Astrocyte (in vitro differentiated cells and primary cell): ENCODE measurements at regions not wholly inside any gene's neighbourhood (a gene's known extent, or its start where the extent isn't known, plus 50 kb on each side); places are given as distances from the start of the nearest gene placed in this dataset.

ENCODE experiments used
- DNase-seq: peaks from one replicate; pipeline ENCODE4 v3.0.0-alpha.2; 2010; ENCODE audit warnings: low read depth
- FAIRE-seq: peaks from 2 replicates; lab custom pipeline; 2011; peaks lifted over from hg19 to GRCh38; lab: Jason Lieb, UNC
- H2AFZ ChIP-seq: 2 replicates; pipeline ENCODE4 v1.6.0; 2012; ENCODE audit warnings: low read depth, low read length, inconsistent platforms
- H3K27ac ChIP-seq: 2 replicates; pipeline ENCODE4 v1.5.1; 2011; ENCODE audit warnings: low read depth, low read length, inconsistent platforms
- H3K27me3 ChIP-seq: 2 replicates; pipeline ENCODE4 v1.6.0; 2011; ENCODE audit warnings: low read length, inconsistent platforms; ENCODE audit not compliant: insufficient read depth
- H3K36me3 ChIP-seq: 2 replicates; pipeline ENCODE4 v1.5.1; 2011; ENCODE audit warnings: low read length, inconsistent platforms; ENCODE audit not compliant: insufficient read depth
- H3K4me1 ChIP-seq: 2 replicates; pipeline ENCODE4 v1.5.1; 2011; ENCODE audit warnings: low read length, inconsistent platforms; ENCODE audit not compliant: insufficient read depth
- H3K4me2 ChIP-seq: 2 replicates; pipeline ENCODE4 v1.6.0; 2012; ENCODE audit warnings: low read length, inconsistent platforms
- H3K4me3 ChIP-seq: 2 replicates; pipeline ENCODE4 v1.5.1; 2011; ENCODE audit warnings: low read depth, mild to moderate bottlenecking, low read length, inconsistent platforms; ENCODE audit not compliant: insufficient read depth
- H3K79me2 ChIP-seq: 2 replicates; pipeline ENCODE4 v1.6.0; 2012; ENCODE audit warnings: mild to moderate bottlenecking, low read length, inconsistent platforms; ENCODE audit not compliant: insufficient read depth
- H3K9ac ChIP-seq: 2 replicates; pipeline ENCODE4 v1.6.0; 2012; ENCODE audit warnings: mild to moderate bottlenecking, low read length, inconsistent platforms
- H3K9me3 ChIP-seq: 2 replicates; pipeline ENCODE4 v1.5.1; 2012; ENCODE audit warnings: low read depth, mild to moderate bottlenecking, low read length, inconsistent platforms; ENCODE audit not compliant: insufficient read depth
- H4K20me1 ChIP-seq: 2 replicates; pipeline ENCODE4 v1.6.0; 2012; ENCODE audit warnings: low read length, inconsistent platforms; ENCODE audit not compliant: insufficient read depth
- H3K27ac Mint-ChIP-seq: one replicate; pipeline ENCODE4 v1.8.0; 2021; ENCODE audit warnings: mild to moderate bottlenecking, mixed read lengths; ENCODE audit not compliant: unreplicated experiment
- H3K27me3 Mint-ChIP-seq: one replicate; pipeline ENCODE4 v1.8.0; 2021; ENCODE audit warnings: low read depth, mixed read lengths; ENCODE audit not compliant: unreplicated experiment
- H3K36me3 Mint-ChIP-seq: one replicate; pipeline ENCODE4 v1.8.0; 2021; ENCODE audit warnings: low read depth, mixed read lengths; ENCODE audit not compliant: unreplicated experiment
- H3K4me1 Mint-ChIP-seq: one replicate; pipeline ENCODE4 v1.8.0; 2021; ENCODE audit warnings: low read depth, mixed read lengths; ENCODE audit not compliant: unreplicated experiment
- H3K4me3 Mint-ChIP-seq: one replicate; pipeline ENCODE4 v1.8.0; 2021; ENCODE audit warnings: mild to moderate bottlenecking, moderate library complexity, mixed read lengths; ENCODE audit not compliant: unreplicated experiment
- H3K9me3 Mint-ChIP-seq: one replicate; pipeline ENCODE4 v1.8.0; 2021; ENCODE audit warnings: mild to moderate bottlenecking, mixed read lengths; ENCODE audit not compliant: unreplicated experiment
- CTCF ChIP-seq: IDR thresholded peaks from 2 replicates; pipeline ENCODE4 v1.5.1; 2011; ENCODE audit warnings: low read depth, mild to moderate bottlenecking, inconsistent platforms, low read length, moderate library complexity; ENCODE audit not compliant: insufficient read depth
- EZH2 ChIP-seq: IDR thresholded peaks from 2 replicates; pipeline ENCODE4 v1.6.1; 2012; ENCODE audit warnings: mild to moderate bottlenecking, low read length, inconsistent platforms; ENCODE audit not compliant: insufficient read depth

DNA sequence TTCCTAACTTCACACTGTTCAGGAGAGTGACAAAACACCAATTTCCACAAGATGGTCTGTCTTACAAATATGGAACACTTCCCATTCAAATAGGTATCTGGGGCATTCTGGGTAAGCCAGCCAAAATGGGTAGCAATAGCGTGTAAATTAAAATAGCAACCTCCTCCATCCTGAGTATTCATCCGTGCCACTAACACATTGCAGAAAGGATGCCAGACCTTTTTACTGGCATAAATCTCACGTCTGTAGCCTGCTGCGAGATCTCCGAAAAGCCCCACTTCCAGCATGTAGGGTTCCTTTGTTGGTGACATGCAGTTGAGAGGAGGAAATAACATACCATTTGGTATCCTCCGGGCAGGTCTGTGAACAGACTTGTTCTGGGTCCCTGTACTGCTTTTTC, 52.7 kb upstream of the RAI2 start:
- no peak overlapping the region for H3K9ac ChIP-seq
- H3K4me3 ChIP-seq: no peak overlapping the region
- no peaks in the 10 kb centered on the region for H3K9me3 ChIP-seq
- no peak overlapping the region for H2AFZ ChIP-seq
- TF ChIP-seq EZH2 (no peak), CTCF (no peak)
- Mint-ChIP-seq H3K36me3 (no peaks in the 10 kb centered on the region), H3K4me3 (no peak overlapping the region), H3K9me3 (peaks cover 2% of the 10 kb centered on the region), H3K27me3 (peaks cover 3% of the 10 kb centered on the region), H3K27ac (no peak overlapping the region), H3K4me1 (no peaks in the 10 kb centered on the region)
- H4K20me1 ChIP-seq: no peaks in the 10 kb centered on the region
- H3K27ac ChIP-seq: no peak overlapping the region
- H3K36me3 ChIP-seq: no peaks in the 10 kb centered on the region
- no peaks in the 10 kb centered on the region for H3K4me1 ChIP-seq
- H3K4me2 ChIP-seq: no peak overlapping the region
- peak; percentile 71 for FAIRE-seq
- no peaks in the 10 kb centered on the region for H3K27me3 ChIP-seq
- no peak for DNase-seq
- no peaks in the 10 kb centered on the region for H3K79me2 ChIP-seq
